HG02588 (cell line): ENCODE measurements at regions not wholly inside any gene's neighbourhood (a gene's known extent, or its start where the extent isn't known, plus 50 kb on each side); places are given as distances from the start of the nearest gene placed in this dataset.
"Not testable (repeated sequence)": the region's sequence is repeated elsewhere in the genome, so short reads cannot be mapped to it uniquely, and the experiment has no call there.

Experiments used
- ATAC-seq: cut with Tn5 transposase; IDR thresholded peaks from one replicate; pipeline ENCODE4 v1.9.1; 2021; ENCODE audit warnings: mild to moderate bottlenecking, moderate library complexity; ENCODE audit not compliant: unreplicated experiment

- no peak for ATAC-seq
Measured at GRCh38 chr6:5840734-5841390, 165.9 kb downstream of the NRN1 start.

DNA sequence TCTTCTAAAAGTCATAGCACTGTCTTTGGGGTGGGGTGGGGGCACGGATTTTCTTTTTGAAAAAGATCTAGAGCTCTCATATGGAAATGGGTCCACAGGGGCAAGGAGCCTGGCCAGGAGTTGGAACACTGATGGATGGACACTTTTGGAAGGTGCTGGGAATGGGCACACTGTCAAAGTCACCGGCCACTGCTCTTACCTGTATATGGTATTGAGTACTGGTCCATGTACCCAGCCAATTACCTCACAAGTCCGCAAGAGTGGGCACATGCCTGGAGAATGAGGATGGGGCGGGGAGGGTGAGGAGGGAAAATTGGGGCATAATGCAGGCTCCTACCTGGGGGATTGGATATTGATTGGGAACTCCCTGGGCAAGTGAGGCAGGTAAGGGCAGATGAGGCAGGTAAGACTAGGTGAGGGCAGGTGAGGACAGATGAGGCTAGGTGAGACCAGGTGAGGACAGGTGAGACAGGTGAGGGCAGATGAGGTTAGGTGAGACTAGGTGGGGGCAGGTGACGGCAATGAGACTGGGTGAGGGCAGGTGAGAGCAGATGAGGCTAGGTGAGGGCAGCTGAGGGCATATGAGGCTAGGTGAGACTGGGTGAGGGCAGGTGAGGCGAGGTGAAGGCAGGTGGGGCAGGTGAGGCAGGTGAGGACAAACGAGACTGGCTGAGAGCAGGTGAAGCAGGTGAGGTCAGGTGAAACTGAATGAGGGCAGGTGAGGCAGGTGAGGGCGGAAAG is 167.9 kb downstream of the NRN1 start:
- ATAC-seq, result no peak

- no peak for ATAC-seq
Measured at GRCh38 chr6:5837323-5837722, 169.4 kb downstream of the NRN1 start.

- not testable (repeated sequence) for ATAC-seq
Measured at GRCh38 chr6:5836597-5836996, 170.1 kb downstream of the NRN1 start.

- no peak for ATAC-seq
Measured at GRCh38 chr6:5833120-5833519, 173.6 kb downstream of the NRN1 start.

DNA sequence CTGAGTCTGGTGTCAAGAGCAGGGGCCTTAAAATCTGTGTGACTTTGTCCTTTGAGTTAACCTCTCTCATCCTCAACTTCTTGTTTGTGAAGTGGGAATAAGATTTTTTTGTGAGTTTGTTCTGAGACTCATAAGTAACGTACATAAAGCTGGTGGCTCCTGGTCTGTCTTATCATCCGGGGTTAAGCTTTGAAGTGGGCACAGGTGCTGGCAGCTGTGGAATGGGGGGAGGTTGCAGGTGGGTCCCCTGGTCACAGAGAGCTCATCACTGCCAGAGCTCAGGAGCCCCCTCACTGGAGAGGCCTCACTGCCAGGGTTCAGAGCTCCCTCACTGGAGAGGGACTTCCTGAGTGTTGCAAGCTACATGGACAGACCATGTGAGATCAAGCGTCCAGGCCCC is 174.1 kb downstream of the NRN1 start:
- no peak for ATAC-seq

- ATAC-seq, result not testable (repeated sequence)
Measured at GRCh38 chr6:5831219-5831862, 175.4 kb downstream of the NRN1 start.

- ATAC-seq, result no peak
Measured at GRCh38 chr6:5828296-5828695, 178.4 kb downstream of the NRN1 start.

DNA sequence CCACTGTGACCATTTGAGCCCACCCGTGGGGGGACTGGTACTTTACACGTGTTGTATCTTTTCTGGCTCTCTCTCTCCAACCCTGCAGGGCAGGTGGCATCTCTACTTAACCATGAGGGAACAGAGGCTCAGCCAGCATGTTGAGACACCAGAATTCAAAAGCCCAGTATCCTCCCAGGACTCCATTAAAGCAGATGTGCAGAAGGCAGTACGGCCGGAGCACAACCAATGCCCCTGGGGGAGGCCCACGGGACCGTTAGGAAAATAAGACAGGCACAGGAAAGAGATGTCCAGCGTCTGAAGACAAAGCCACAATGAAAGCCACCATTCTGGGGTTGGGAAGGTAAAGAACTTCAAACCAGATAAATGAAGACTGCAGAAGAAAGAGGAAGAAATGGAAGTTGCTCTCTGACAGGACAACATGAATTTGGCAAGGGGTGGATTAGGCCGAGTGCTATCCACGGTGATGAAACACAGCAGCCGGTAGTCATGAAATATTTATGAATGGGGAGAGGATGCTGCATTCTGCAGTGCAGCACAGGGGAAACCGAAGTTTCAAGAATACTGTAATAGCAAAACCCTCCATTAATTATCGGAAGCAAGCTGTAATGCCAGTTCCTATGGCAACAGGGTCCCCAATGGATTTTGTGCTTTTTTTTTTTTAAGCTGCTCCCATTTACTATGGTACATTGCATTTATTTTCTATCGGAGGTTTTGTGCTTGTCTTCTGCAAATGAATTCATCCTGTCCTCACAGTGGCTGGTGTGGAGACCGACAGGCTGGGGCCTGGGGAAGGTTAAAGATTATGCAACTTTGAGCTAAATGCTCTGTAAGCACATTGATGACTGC is 179.4 kb downstream of the NRN1 start:
- ATAC-seq, result no peak

GRCh38 chr6:5824382-5824983 is 182.2 kb downstream of the NRN1 start:
- ATAC-seq, result not testable (repeated sequence)
